Fibroblast of skin of scalp (primary cell): ENCODE measurements at regions not wholly inside any gene's neighbourhood (a gene's known extent, or its start where the extent isn't known, plus 50 kb on each side); places are given as distances from the start of the nearest gene placed in this dataset.

Experiments used
- DNase-seq: peaks from one replicate; pipeline ENCODE4 v3.0.0-alpha.2; 2013

- DNase-seq = no peak
Measured at GRCh38 chr15:45743426-45744235, 108.8 kb downstream of the SQOR start.

GRCh38 chr15:45744236-45744589 lies 109.4 kb downstream of the SQOR start:
- no peak for DNase-seq

- no peak for DNase-seq
Measured at GRCh38 chr15:45747426-45747825, 112.6 kb downstream of the SQOR start.

GRCh38 chr15:45751629-45752028 lies 116.8 kb downstream of the SQOR start:
- DNase-seq = no peak

GRCh38 chr15:45759936-45760335 lies 125.1 kb downstream of the SQOR start:
- DNase-seq = no peak

GRCh38 chr15:45762726-45763125 lies 127.9 kb downstream of the SQOR start:
- DNase-seq = no peak

- no peak for DNase-seq
Measured at GRCh38 chr15:45763170-45763869, 128.5 kb downstream of the SQOR start.

GRCh38 chr15:45773149-45773548 lies 138.3 kb downstream of the SQOR start:
- DNase-seq = no peak

GRCh38 chr15:45776772-45777171 lies 141.9 kb downstream of the SQOR start:
- DNase-seq = no peak

- DNase-seq = no peak
Measured at GRCh38 chr15:45777781-45778180, 143.0 kb downstream of the SQOR start.

- no peak for DNase-seq
Measured at GRCh38 chr15:45780352-45780751, 145.5 kb downstream of the SQOR start.

- no peak for DNase-seq
Measured at GRCh38 chr15:45784656-45785055, 149.8 kb downstream of the SQOR start.

GRCh38 chr15:45785897-45786296 lies 151.1 kb downstream of the SQOR start:
- no peak for DNase-seq

GRCh38 chr15:45790325-45790943 lies 155.6 kb downstream of the SQOR start:
- DNase-seq = peak; percentile 7

- DNase-seq = no peak
Measured at GRCh38 chr15:45794304-45794703, 159.5 kb downstream of the SQOR start.

GRCh38 chr15:45794712-45795439 lies 160.0 kb downstream of the SQOR start:
- DNase-seq = no peak

- peak; percentile 2 for DNase-seq
Measured at GRCh38 chr15:45795440-45796069, 160.7 kb downstream of the SQOR start.

- DNase-seq = no peak
Measured at GRCh38 chr15:45796433-45796832, 161.6 kb downstream of the SQOR start.

- no peak for DNase-seq
Measured at GRCh38 chr15:45799508-45799907, 164.7 kb downstream of the SQOR start.

GRCh38 chr15:45801543-45801942 lies 166.7 kb downstream of the SQOR start:
- DNase-seq = no peak

- no peak for DNase-seq
Measured at GRCh38 chr15:45802140-45802539, 167.3 kb downstream of the SQOR start.

GRCh38 chr15:45804028-45804427 lies 169.2 kb downstream of the SQOR start:
- no peak for DNase-seq

GRCh38 chr15:45810201-45810600 lies 175.4 kb downstream of the SQOR start:
- DNase-seq = no peak
